GM23338 (cell line): ENCODE measurements at regions not wholly inside any gene's neighbourhood (a gene's known extent, or its start where the extent isn't known, plus 50 kb on each side); places are given as distances from the start of the nearest gene placed in this dataset.

ENCODE experiments used
- ATAC-seq: fragments of 200-7000 bp; cut with Tn5 transposase; 3 replicates; pipeline ENCODE4 v1.9.1; 2020
- DNase-seq: peaks from one replicate; pipeline ENCODE4 v3.0.0-alpha.2; 2015; ENCODE audit warnings: low spot score
- H2AFZ ChIP-seq: fragments of 200-600 bp; sonication (generic); 2 replicates; pipeline ENCODE4 v1.8.0; 2016; ENCODE audit warnings: antibody characterized with exemption, mild to moderate bottlenecking, moderate library complexity
- H3F3A ChIP-seq: fragments of 200-600 bp; sonication (generic); replicated peaks from 2 replicates; pipeline ENCODE4 v1.8.0; 2017; ENCODE audit warnings: antibody characterized with exemption, mixed run types, low read depth
- H3K27ac ChIP-seq: fragments of 200-600 bp; sonication (generic); 2 replicates; pipeline ENCODE4 v1.6.1; 2016; ENCODE audit warnings: low read depth
- H3K27me3 ChIP-seq: fragments of 200-600 bp; sonication (generic); 2 replicates; pipeline ENCODE4 v1.8.0; 2016; ENCODE audit warnings: mild to moderate bottlenecking, mixed run types, moderate library complexity; ENCODE audit not compliant: insufficient read depth
- H3K36me3 ChIP-seq: fragments of 200-600 bp; sonication (generic); 2 replicates; pipeline ENCODE4 v1.8.0; 2016; ENCODE audit warnings: mild to moderate bottlenecking; ENCODE audit not compliant: insufficient read depth
- H3K4me1 ChIP-seq: fragments of 200-600 bp; sonication (generic); 2 replicates; pipeline ENCODE4 v1.8.0; 2016; ENCODE audit warnings: mild to moderate bottlenecking, moderate library complexity; ENCODE audit not compliant: insufficient read depth
- H3K4me2 ChIP-seq: fragments of 200-600 bp; sonication (generic); 2 replicates; pipeline ENCODE4 v1.7.1; 2017; ENCODE audit warnings: mixed run types
- H3K4me3 ChIP-seq: fragments of 200-600 bp; sonication (generic); 2 replicates; pipeline ENCODE4 v1.6.1; 2016; ENCODE audit warnings: mixed run types
- H3K79me2 ChIP-seq: fragments of 200-600 bp; sonication (generic); replicated peaks from 2 replicates; pipeline ENCODE4 v1.8.0; 2017; ENCODE audit warnings: mild to moderate bottlenecking; ENCODE audit not compliant: insufficient read depth
- H3K9me2 ChIP-seq: fragments of 200-600 bp; sonication (generic); 2 replicates; pipeline ENCODE4 v1.8.0; 2017; ENCODE audit not compliant: insufficient read depth
- H4K20me1 ChIP-seq: fragments of 200-600 bp; sonication (generic); replicated peaks from 2 replicates; pipeline ENCODE4 v1.8.0; 2017; ENCODE audit warnings: mild to moderate bottlenecking; ENCODE audit not compliant: insufficient read depth
- H3K27ac Mint-ChIP-seq: 2 replicates; pipeline ENCODE4 v1.8.0; 2020; ENCODE audit warnings: inconsistent platforms, mild to moderate bottlenecking, moderate library complexity, mixed read lengths
- H3K27me3 Mint-ChIP-seq: 3 replicates; pipeline ENCODE4 v1.8.0; 2022; ENCODE audit warnings: low read depth, mild to moderate bottlenecking, moderate library complexity, mixed read lengths, inconsistent platforms; ENCODE audit not compliant: insufficient read depth, poor library complexity
- H3K36me3 Mint-ChIP-seq: 3 replicates; pipeline ENCODE4 v1.8.0; 2021; ENCODE audit warnings: low read depth, mild to moderate bottlenecking, inconsistent platforms, moderate library complexity, mixed read lengths
- H3K4me1 Mint-ChIP-seq: 3 replicates; pipeline ENCODE4 v1.8.0; 2020; ENCODE audit warnings: mild to moderate bottlenecking, inconsistent platforms, mixed read lengths
- H3K4me3 Mint-ChIP-seq: 3 replicates; pipeline ENCODE4 v1.8.0; 2021; ENCODE audit warnings: moderate library complexity, mild to moderate bottlenecking, inconsistent platforms, mixed read lengths
- H3K9me3 Mint-ChIP-seq: 3 replicates; pipeline ENCODE4 v1.8.0; 2020; ENCODE audit warnings: moderate library complexity, mild to moderate bottlenecking, inconsistent platforms, mixed read lengths
- CREB1 ChIP-seq: fragments of 250-450 bp; sonication (Bioruptor Pico); IDR thresholded peaks from 2 replicates; pipeline ENCODE4 v1.5.0; 2020; ENCODE audit warnings: low read depth, mild to moderate bottlenecking, moderate library complexity
- CTCF ChIP-seq, 2 experiments: fragments of 200-600 bp in 1 of 2; sonication (generic) in 1 of 2; conservative IDR thresholded peaks; 2 replicates each; pipeline versions ENCODE4 v1.5.1 to v1.6.1; 2016 to 2017; ENCODE audit warnings: antibody characterized with exemption in 2 of 2, low read depth in 2 of 2, mild to moderate bottlenecking in 2 of 2, moderate library complexity in 1 of 2
- EZH2 ChIP-seq: fragments of 200-600 bp; sonication (generic); IDR thresholded peaks from one replicate; pipeline ENCODE4 v1.8.0; 2017; ENCODE audit warnings: antibody characterized with exemption, mild to moderate bottlenecking, low read depth; ENCODE audit not compliant: unreplicated experiment
- EZH2phosphoT487 ChIP-seq: fragments of 200-600 bp; sonication (generic); IDR thresholded peaks from one replicate; pipeline ENCODE4 v1.8.1; 2018; ENCODE audit warnings: antibody characterized with exemption; ENCODE audit not compliant: unreplicated experiment
- JUNB ChIP-seq: IDR thresholded peaks from one replicate; pipeline ENCODE4 v1.6.1; 2016; ENCODE audit warnings: antibody characterized with exemption; ENCODE audit not compliant: unreplicated experiment
- NANOG ChIP-seq: IDR thresholded peaks from 2 replicates; pipeline ENCODE4 v1.6.1; 2016; ENCODE audit warnings: antibody characterized with exemption, borderline replicate concordance
- POLR2AphosphoS5 ChIP-seq: IDR thresholded peaks from 2 replicates; pipeline ENCODE4 v1.6.1; 2016; ENCODE audit warnings: antibody characterized with exemption, low read depth
- STAT1 ChIP-seq: IDR thresholded peaks from one replicate; pipeline ENCODE4 v1.6.1; 2016; ENCODE audit warnings: antibody characterized with exemption; ENCODE audit not compliant: unreplicated experiment
- ZNF114 ChIP-seq: fragments of 250-450 bp; sonication (Bioruptor Pico); IDR thresholded peaks from 2 replicates; pipeline ENCODE4 v1.5.0; 2020; ENCODE audit warnings: mild to moderate bottlenecking, moderate library complexity
- ZNF331 ChIP-seq: fragments of 250-450 bp; sonication (Bioruptor Pico); IDR thresholded peaks from 2 replicates; pipeline ENCODE4 v1.5.0; 2020; ENCODE audit warnings: low read depth, mild to moderate bottlenecking, moderate library complexity
- ZNF462 ChIP-seq: fragments of 250-450 bp; sonication (Bioruptor Pico); IDR thresholded peaks from 2 replicates; pipeline ENCODE4 v1.5.0; 2020; ENCODE audit warnings: mild to moderate bottlenecking, moderate library complexity
- TF ChIP-seq, protein P1 (sequence below): IDR thresholded peaks from 2 replicates; pipeline ENCODE4 v1.6.1; 2016; ENCODE audit warnings: antibody characterized with exemption

- Histone ChIP-seq H3K27ac (no peak overlapping the region), H3F3A (no peaks in the 10 kb centered on the region), H3K79me2 (no peaks in the 10 kb centered on the region), H4K20me1 (no peaks in the 10 kb centered on the region), H3K36me3 (no peaks in the 10 kb centered on the region), H3K27me3 (no peaks in the 10 kb centered on the region), H3K4me1 (peaks cover 15% of the 10 kb centered on the region; the same call in 1 of the 2 replicates), H3K4me2 (no peak overlapping the region), H2AFZ (no peak overlapping the region), H3K9me2 (0 out of 2 replicates have a peak, but pooled peaks cover 2% of the 10 kb centered on the region), H3K4me3 (no peak overlapping the region)
- H3K36me3 Mint-ChIP-seq: no peaks in the 10 kb centered on the region
- H3K4me3 Mint-ChIP-seq: no peak overlapping the region
- no peak for DNase-seq
- no peaks in the 10 kb centered on the region for H3K27me3 Mint-ChIP-seq
- H3K9me3 Mint-ChIP-seq: no peaks in the 10 kb centered on the region
- ATAC-seq: no peak
- no peak overlapping the region for H3K27ac Mint-ChIP-seq
- TF ChIP-seq CREB1: no peak
- TF ChIP-seq, protein P1, sequence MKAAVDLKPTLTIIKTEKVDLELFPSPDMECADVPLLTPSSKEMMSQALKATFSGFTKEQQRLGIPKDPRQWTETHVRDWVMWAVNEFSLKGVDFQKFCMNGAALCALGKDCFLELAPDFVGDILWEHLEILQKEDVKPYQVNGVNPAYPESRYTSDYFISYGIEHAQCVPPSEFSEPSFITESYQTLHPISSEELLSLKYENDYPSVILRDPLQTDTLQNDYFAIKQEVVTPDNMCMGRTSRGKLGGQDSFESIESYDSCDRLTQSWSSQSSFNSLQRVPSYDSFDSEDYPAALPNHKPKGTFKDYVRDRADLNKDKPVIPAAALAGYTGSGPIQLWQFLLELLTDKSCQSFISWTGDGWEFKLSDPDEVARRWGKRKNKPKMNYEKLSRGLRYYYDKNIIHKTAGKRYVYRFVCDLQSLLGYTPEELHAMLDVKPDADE: no peak
- no peak for TF ChIP-seq CTCF (conservative IDR thresholded peaks at IDR 0.05; ENCODE audit: low read depth in 2 of 2)
- no peak for TF ChIP-seq ZNF331
- TF ChIP-seq JUNB: no peak
- TF ChIP-seq STAT1: no peak
- TF ChIP-seq ZNF114 (CRISPR knock-in tag): no peak
- no peak for TF ChIP-seq ZNF462 (CRISPR knock-in tag)
- no peak for TF ChIP-seq POLR2AphosphoS5
- no peak for TF ChIP-seq NANOG
- no peak for TF ChIP-seq EZH2
- TF ChIP-seq EZH2phosphoT487: no peak
- peaks cover 9% of the 10 kb centered on the region for H3K4me1 Mint-ChIP-seq
Measured at GRCh38 chr6:11433860-11434259, 103.7 kb upstream of the TMEM170B start.
